Stimulated activated CD4-positive, alpha-beta T cell treated with anti-CD3 and anti-CD28 coated beads, Interleukin-2, amount 100 ng/mL, for 24 hours (primary cell): ENCODE measurements at regions not wholly inside any gene's neighbourhood (a gene's known extent, or its start where the extent isn't known, plus 50 kb on each side); places are given as distances from the start of the nearest gene placed in this dataset.
A peak's percentile ranks its signal among the peaks of the same experiment; 100 is the strongest.

Experiments used
- DNase-seq, 2 donors: peaks; one replicate each; pipeline ENCODE4 v3.0.0-alpha.2; 2020

- DNase-seq = no peak
Measured at GRCh38 chr6:47114460-47114859, 72.3 kb upstream of the ADGRF1 start.

- no peak for DNase-seq
Measured at GRCh38 chr6:47112317-47112716, 70.2 kb upstream of the ADGRF1 start.

GRCh38 chr6:47111685-47112084, 69.6 kb upstream of the ADGRF1 start:
- DNase-seq = no peak

GRCh38 chr6:47109281-47109680, 67.1 kb upstream of the ADGRF1 start:
- DNase-seq = no peak

GRCh38 chr6:47106721-47107197, 64.6 kb upstream of the ADGRF1 start:
- DNase-seq = no peak

GRCh38 chr6:47106216-47106615, 64.1 kb upstream of the ADGRF1 start:
- DNase-seq = no peak

GRCh38 chr6:47105469-47106178, 63.5 kb upstream of the ADGRF1 start:
- no peak for DNase-seq

- no peak for DNase-seq
Measured at GRCh38 chr6:47103931-47104330, 61.8 kb upstream of the ADGRF1 start.

- DNase-seq = no peak
Measured at GRCh38 chr6:47102331-47102730, 60.2 kb upstream of the ADGRF1 start.

GRCh38 chr6:47098570-47098993, 56.5 kb upstream of the ADGRF1 start:
- DNase-seq = no peak

- DNase-seq = peak in 1 of 2 donors; percentile 19
Measured at GRCh38 chr6:47097092-47097945, 55.2 kb upstream of the ADGRF1 start.

- DNase-seq = no peak
Measured at GRCh38 chr6:47096211-47096895, 54.2 kb upstream of the ADGRF1 start.

- no peak for DNase-seq
Measured at GRCh38 chr6:47094241-47094925, 52.3 kb upstream of the ADGRF1 start.

GRCh38 chr6:47093169-47093568, 51.0 kb upstream of the ADGRF1 start:
- DNase-seq = no peak

- DNase-seq = no peak
Measured at GRCh38 chr6:47091886-47092668, 49.9 kb upstream of the ADGRF1 start.
